PFSK-1 (cell line): ENCODE measurements at regions not wholly inside any gene's neighbourhood (a gene's known extent, or its start where the extent isn't known, plus 50 kb on each side); places are given as distances from the start of the nearest gene placed in this dataset.

Experiments
- FOXP2 ChIP-seq: optimal IDR thresholded peaks from 2 replicates; pipeline ENCODE3; 2011; ENCODE audit warnings: borderline replicate concordance, control low read depth, inconsistent platforms; ENCODE audit not compliant: insufficient read depth; ENCODE audit errors: extremely low read length, extremely low read depth
- POLR2AphosphoS5 ChIP-seq: IDR thresholded peaks from 2 replicates; pipeline ENCODE4 v1.6.1; 2012; ENCODE audit warnings: low read depth, mild to moderate bottlenecking, control low read depth, low read length, moderate library complexity
- SIN3A ChIP-seq: IDR thresholded peaks from 2 replicates; pipeline ENCODE4 v1.6.1; 2012; ENCODE audit warnings: mild to moderate bottlenecking, low read length, moderate library complexity, borderline replicate concordance; ENCODE audit not compliant: insufficient read depth
- TAF1 ChIP-seq: IDR thresholded peaks from 2 replicates; pipeline ENCODE4 v1.6.1; 2012; ENCODE audit warnings: low read length, control low read depth, borderline replicate concordance; ENCODE audit not compliant: insufficient read depth
- TF ChIP-seq, protein P1 (sequence below), 2 experiments: IDR thresholded peaks; 2 replicates each; pipeline versions ENCODE4 v1.6.1 to v1.8.0; 2011 to 2012; ENCODE audit warnings: low read depth in 2 of 2, low read length in 2 of 2, control low read depth in 1 of 2, inconsistent platforms in 1 of 2, mild to moderate bottlenecking in 1 of 2, moderate library complexity in 1 of 2; ENCODE audit not compliant: insufficient read depth in 1 of 2

DNA sequence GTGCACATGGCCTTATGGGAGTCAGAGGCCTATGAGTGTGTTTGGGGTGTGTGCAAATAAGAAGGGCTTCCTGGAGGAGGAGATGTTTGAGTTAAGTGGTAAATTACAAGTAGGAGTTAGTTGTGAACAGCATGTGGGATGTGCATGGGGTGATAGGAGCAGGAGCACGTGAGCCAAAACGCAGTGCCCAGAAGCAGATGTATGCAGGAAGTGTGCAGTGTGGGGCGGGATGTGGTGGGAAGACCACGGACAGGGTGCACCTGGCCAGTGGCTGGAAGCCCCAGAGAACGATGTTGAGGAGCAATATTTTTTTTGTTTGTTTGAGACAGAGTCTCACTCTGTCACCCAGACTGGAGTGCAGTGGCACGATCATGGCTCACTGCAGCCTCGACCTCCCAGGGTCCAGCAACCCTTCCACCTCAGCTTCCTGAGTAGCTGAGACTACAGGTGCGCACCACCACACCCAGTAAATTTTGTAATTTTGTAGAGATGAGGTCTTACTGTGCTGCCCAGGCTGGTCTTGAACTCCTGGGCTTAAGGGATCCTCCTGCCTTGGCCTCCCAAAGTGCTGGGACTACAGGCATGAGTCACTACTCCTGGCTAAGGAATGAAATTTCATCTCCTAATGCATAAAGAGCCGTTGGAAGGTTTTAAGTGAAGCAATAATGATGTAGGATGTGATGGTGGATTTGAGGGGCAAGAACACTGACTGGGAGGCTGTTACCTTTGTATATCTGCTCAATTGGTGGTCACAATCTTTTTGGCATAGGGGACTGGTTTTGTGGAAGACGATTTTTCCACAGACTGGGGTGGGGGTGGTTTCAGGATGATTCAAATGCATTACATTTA is 78.4 kb downstream of the LYZL2 start:
- TF ChIP-seq SIN3A: no peak
- TF ChIP-seq POLR2AphosphoS5: no peak
- TF ChIP-seq TAF1: no peak
- no peak for TF ChIP-seq FOXP2
- TF ChIP-seq, protein P1, sequence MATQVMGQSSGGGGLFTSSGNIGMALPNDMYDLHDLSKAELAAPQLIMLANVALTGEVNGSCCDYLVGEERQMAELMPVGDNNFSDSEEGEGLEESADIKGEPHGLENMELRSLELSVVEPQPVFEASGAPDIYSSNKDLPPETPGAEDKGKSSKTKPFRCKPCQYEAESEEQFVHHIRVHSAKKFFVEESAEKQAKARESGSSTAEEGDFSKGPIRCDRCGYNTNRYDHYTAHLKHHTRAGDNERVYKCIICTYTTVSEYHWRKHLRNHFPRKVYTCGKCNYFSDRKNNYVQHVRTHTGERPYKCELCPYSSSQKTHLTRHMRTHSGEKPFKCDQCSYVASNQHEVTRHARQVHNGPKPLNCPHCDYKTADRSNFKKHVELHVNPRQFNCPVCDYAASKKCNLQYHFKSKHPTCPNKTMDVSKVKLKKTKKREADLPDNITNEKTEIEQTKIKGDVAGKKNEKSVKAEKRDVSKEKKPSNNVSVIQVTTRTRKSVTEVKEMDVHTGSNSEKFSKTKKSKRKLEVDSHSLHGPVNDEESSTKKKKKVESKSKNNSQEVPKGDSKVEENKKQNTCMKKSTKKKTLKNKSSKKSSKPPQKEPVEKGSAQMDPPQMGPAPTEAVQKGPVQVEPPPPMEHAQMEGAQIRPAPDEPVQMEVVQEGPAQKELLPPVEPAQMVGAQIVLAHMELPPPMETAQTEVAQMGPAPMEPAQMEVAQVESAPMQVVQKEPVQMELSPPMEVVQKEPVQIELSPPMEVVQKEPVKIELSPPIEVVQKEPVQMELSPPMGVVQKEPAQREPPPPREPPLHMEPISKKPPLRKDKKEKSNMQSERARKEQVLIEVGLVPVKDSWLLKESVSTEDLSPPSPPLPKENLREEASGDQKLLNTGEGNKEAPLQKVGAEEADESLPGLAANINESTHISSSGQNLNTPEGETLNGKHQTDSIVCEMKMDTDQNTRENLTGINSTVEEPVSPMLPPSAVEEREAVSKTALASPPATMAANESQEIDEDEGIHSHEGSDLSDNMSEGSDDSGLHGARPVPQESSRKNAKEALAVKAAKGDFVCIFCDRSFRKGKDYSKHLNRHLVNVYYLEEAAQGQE (IDR thresholded peaks at IDR 0.05; ENCODE audit: insufficient read depth in 1 of 2, low read depth in 2 of 2, low read length in 2 of 2): no peak
